ENCODE measurements at regions not wholly inside any gene's neighbourhood (a gene's known extent, or its start where the extent isn't known, plus 50 kb on each side); places are given as distances from the start of the nearest gene placed in this dataset.

DNA sequence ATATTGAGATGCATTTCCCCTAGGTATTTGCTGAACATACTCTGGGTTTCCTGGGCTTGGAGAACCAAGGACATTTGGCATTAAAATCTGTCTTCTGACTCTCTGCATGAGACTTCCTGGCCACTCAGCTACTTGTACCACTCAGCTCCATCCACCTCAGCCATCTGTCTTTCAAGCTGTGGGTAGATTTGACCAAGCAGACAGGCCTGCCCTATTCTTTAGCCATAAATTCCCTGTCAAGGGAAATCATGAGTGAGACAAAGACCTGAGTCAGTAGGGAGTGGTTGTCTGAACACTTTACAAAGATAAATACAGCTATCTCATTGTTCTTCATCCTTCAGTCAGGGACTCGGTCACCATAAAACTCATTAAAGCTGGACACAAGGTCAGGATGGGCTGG is 399.1 kb downstream of the GPAM start:
- H3K4me3 Mint-ChIP-seq: no peak overlapping the region
- 56% methylated on average over 1 of the region's 1 CpG for WGBS (ENCODE audit: insufficient coverage)

DNA sequence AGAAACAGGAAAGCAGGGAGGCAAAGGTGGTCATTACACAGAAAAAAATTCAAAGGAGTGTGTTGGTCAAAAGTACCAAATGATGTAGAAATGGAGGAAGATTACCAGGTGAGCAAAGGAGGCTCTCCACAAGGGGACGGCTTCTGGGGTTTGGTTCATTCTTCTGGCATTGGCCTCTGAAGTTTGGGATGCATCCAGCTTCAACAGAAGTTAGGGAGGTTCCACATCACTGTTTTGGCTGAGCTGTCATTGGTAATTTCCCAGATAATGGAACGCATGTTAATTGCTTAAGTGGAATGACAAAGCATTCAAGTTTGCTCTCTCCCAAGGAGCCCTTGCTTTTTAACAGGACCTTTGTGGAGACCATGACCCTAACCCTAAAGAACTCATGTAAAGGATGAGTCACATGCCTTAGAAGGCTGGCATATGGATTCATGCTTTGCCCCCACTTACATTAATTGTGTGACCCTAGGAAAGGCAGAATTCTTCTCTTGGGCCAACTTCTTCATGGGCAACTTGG is 398.6 kb downstream of the GPAM start:
- ATAC-seq: no peak
- Mint-ChIP-seq H3K27me3 (ENCODE audit: low read depth in 2 of 2) (no peaks in the 10 kb centered on the region), H3K9me3 (peaks cover 6 to 12% of the 10 kb centered on the region in 2 donors), H3K27ac (no peak overlapping the region), H3K4me3 (no peak overlapping the region), H3K36me3 (no peaks in the 10 kb centered on the region), H3K4me1 (no peaks in the 10 kb centered on the region)
- H3K4me1 ChIP-seq (ENCODE audit: control insufficient read depth, insufficient read depth, low read length): no peaks in the 10 kb centered on the region
- H3K27me3 ChIP-seq (ENCODE audit: control insufficient read depth, insufficient read depth, low read length): no peaks in the 10 kb centered on the region
- WGBS (ENCODE audit: insufficient coverage): 94% methylated on average over 2 of the region's 2 CpGs
- H3K4me3 ChIP-seq (ENCODE audit: low read length): no peak overlapping the region
- H3K36me3 ChIP-seq (ENCODE audit: control insufficient read depth, insufficient read depth, low read length): no peaks in the 10 kb centered on the region
- no peak overlapping the region for H3K27ac ChIP-seq (ENCODE audit: low read length)
- TF ChIP-seq, protein P1, sequence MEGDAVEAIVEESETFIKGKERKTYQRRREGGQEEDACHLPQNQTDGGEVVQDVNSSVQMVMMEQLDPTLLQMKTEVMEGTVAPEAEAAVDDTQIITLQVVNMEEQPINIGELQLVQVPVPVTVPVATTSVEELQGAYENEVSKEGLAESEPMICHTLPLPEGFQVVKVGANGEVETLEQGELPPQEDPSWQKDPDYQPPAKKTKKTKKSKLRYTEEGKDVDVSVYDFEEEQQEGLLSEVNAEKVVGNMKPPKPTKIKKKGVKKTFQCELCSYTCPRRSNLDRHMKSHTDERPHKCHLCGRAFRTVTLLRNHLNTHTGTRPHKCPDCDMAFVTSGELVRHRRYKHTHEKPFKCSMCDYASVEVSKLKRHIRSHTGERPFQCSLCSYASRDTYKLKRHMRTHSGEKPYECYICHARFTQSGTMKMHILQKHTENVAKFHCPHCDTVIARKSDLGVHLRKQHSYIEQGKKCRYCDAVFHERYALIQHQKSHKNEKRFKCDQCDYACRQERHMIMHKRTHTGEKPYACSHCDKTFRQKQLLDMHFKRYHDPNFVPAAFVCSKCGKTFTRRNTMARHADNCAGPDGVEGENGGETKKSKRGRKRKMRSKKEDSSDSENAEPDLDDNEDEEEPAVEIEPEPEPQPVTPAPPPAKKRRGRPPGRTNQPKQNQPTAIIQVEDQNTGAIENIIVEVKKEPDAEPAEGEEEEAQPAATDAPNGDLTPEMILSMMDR (IDR thresholded peaks at IDR 0.05): no peak
- intact Hi-C loops (cut with micrococcal nuclease): no loop called here
- no peak for DNase-seq
- H3K9me3 ChIP-seq (ENCODE audit: control insufficient read depth, insufficient read depth, low read length): no peaks in the 10 kb centered on the region

More for the DNA sequence above, 399.1 kb downstream of the GPAM start:
- Mint-ChIP-seq H3K9me3 (peaks cover 6 to 14% of the 10 kb centered on the region in 2 donors), H3K27me3 (ENCODE audit: low read depth in 2 of 2) (no peaks in the 10 kb centered on the region), H3K36me3 (no peaks in the 10 kb centered on the region), H3K4me1 (no peaks in the 10 kb centered on the region), H3K27ac (no peak overlapping the region)
- TF ChIP-seq, protein P1 (IDR thresholded peaks at IDR 0.05): no peak
- Histone ChIP-seq H3K9me3 (ENCODE audit: control insufficient read depth, insufficient read depth, low read length) (no peaks in the 10 kb centered on the region), H3K4me1 (ENCODE audit: control insufficient read depth, insufficient read depth, low read length) (no peaks in the 10 kb centered on the region), H3K27me3 (ENCODE audit: control insufficient read depth, insufficient read depth, low read length) (no peaks in the 10 kb centered on the region), H3K27ac (ENCODE audit: low read length) (no peak overlapping the region), H3K36me3 (ENCODE audit: control insufficient read depth, insufficient read depth, low read length) (no peaks in the 10 kb centered on the region), H3K4me3 (ENCODE audit: low read length) (no peak overlapping the region)
- DNase-seq: no peak
- intact Hi-C loops (cut with micrococcal nuclease): no loop called here
- no peak for ATAC-seq

- Histone ChIP-seq H3K4me1 (ENCODE audit: control insufficient read depth, insufficient read depth, low read length) (no peaks in the 10 kb centered on the region), H3K27me3 (ENCODE audit: control insufficient read depth, insufficient read depth, low read length) (no peaks in the 10 kb centered on the region), H3K27ac (ENCODE audit: low read length) (no peak overlapping the region), H3K9me3 (ENCODE audit: control insufficient read depth, insufficient read depth, low read length) (no peaks in the 10 kb centered on the region), H3K4me3 (ENCODE audit: low read length) (no peak overlapping the region), H3K36me3 (ENCODE audit: control insufficient read depth, insufficient read depth, low read length) (no peaks in the 10 kb centered on the region)
- Mint-ChIP-seq H3K4me3 (no peak overlapping the region), H3K27ac (no peak overlapping the region), H3K36me3 (no peaks in the 10 kb centered on the region), H3K4me1 (no peaks in the 10 kb centered on the region), H3K27me3 (ENCODE audit: low read depth in 2 of 2) (no peaks in the 10 kb centered on the region), H3K9me3 (peaks cover 6 to 12% of the 10 kb centered on the region in 2 donors)
- WGBS (ENCODE audit: insufficient coverage): 90% methylated on average over 1 of the region's 1 CpG
- TF ChIP-seq, protein P1 (IDR thresholded peaks at IDR 0.05): no peak
- ATAC-seq: no peak
- DNase-seq: no peak
- intact Hi-C loops (cut with micrococcal nuclease): no loop called here
Observed at GRCh38 chr10:111785921-111786320, 397.6 kb downstream of the GPAM start.

DNA sequence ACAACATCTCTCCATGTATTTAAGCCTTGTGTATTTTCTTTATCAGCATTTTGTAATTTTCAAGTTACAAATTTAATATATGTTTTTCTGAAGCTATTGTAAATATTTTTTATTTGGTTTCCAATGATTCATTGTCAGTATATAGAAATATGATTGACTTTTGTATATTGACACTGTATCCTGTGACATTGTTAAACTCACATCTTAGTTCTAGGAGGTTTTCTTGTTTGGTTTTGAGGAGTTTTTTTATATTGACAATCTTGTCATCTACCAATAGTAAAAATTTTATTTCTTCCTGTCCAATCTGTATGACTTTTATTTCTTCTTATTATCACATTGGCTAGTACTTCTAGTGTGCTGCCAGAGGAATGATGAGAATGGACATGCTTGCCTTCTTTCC is 393.7 kb downstream of the GPAM start:
- Histone ChIP-seq H3K36me3 (ENCODE audit: control insufficient read depth, insufficient read depth, low read length) (no peaks in the 10 kb centered on the region), H3K4me1 (ENCODE audit: control insufficient read depth, insufficient read depth, low read length) (no peaks in the 10 kb centered on the region), H3K9me3 (ENCODE audit: control insufficient read depth, insufficient read depth, low read length) (no peaks in the 10 kb centered on the region), H3K4me3 (ENCODE audit: low read length) (no peak overlapping the region), H3K27ac (ENCODE audit: low read length) (no peak overlapping the region), H3K27me3 (ENCODE audit: control insufficient read depth, insufficient read depth, low read length) (no peaks in the 10 kb centered on the region)
- Mint-ChIP-seq H3K36me3 (no peaks in the 10 kb centered on the region), H3K27ac (no peak overlapping the region), H3K4me3 (no peak overlapping the region), H3K27me3 (ENCODE audit: low read depth in 2 of 2) (no peaks in the 10 kb centered on the region), H3K9me3 (peaks cover 1 to 7% of the 10 kb centered on the region in 2 donors), H3K4me1 (no peaks in the 10 kb centered on the region)
- TF ChIP-seq, protein P1 (IDR thresholded peaks at IDR 0.05): no peak
- DNase-seq (no peak), ATAC-seq (no peak)
- intact Hi-C loops (cut with micrococcal nuclease): no loop called here
